ENCODE measurements at regions not wholly inside any gene's neighbourhood (a gene's known extent, or its start where the extent isn't known, plus 50 kb on each side); places are given as distances from the start of the nearest gene placed in this dataset.

- H3K27me3 ChIP-seq (ENCODE audit: control insufficient read depth in 1 of 2, insufficient read depth in 2 of 2, low read length in 2 of 2) = no peaks in the 10 kb centered on the region
- no peaks in the 10 kb centered on the region for H3K9me3 ChIP-seq (ENCODE audit: control insufficient read depth in 2 of 2, low read length in 2 of 2)
- no peak overlapping the region for H3K27ac ChIP-seq (ENCODE audit: low read length)
- H3K4me1 ChIP-seq (ENCODE audit: control insufficient read depth, insufficient read depth, low read length) = no peaks in the 10 kb centered on the region
- no peaks in the 10 kb centered on the region for H3K36me3 ChIP-seq (ENCODE audit: control insufficient read depth in 2 of 2, insufficient read depth in 2 of 2, low read length in 2 of 2)
- no peak overlapping the region for H3K9ac ChIP-seq (ENCODE audit: low read length in 2 of 2)
- no peak overlapping the region for H3K4me3 ChIP-seq (ENCODE audit: low read length in 2 of 2)
Measured at GRCh38 chr18:24593886-24594285, 133.4 kb downstream of the HRH4 start.

- H3K36me3 ChIP-seq (ENCODE audit: control insufficient read depth in 2 of 2, insufficient read depth in 2 of 2, low read length in 2 of 2) = no peaks in the 10 kb centered on the region
- no peaks in the 10 kb centered on the region for H3K9me3 ChIP-seq (ENCODE audit: control insufficient read depth in 2 of 2, low read length in 2 of 2)
- H3K4me1 ChIP-seq (ENCODE audit: control insufficient read depth, insufficient read depth, low read length) = no peaks in the 10 kb centered on the region
- H3K4me3 ChIP-seq (ENCODE audit: low read length in 2 of 2) = no peak overlapping the region
- no peak overlapping the region for H3K9ac ChIP-seq (ENCODE audit: low read length in 2 of 2)
- no peaks in the 10 kb centered on the region for H3K27me3 ChIP-seq (ENCODE audit: control insufficient read depth in 1 of 2, insufficient read depth in 2 of 2, low read length in 2 of 2)
- no peak overlapping the region for H3K27ac ChIP-seq (ENCODE audit: low read length)
Measured at GRCh38 chr18:24595561-24596031, 135.2 kb downstream of the HRH4 start.

- no peak overlapping the region for H3K9ac ChIP-seq (ENCODE audit: low read length in 2 of 2)
- H3K27ac ChIP-seq (ENCODE audit: low read length) = no peak overlapping the region
- H3K36me3 ChIP-seq (ENCODE audit: control insufficient read depth in 2 of 2, insufficient read depth in 2 of 2, low read length in 2 of 2) = no peaks in the 10 kb centered on the region
- no peaks in the 10 kb centered on the region for H3K9me3 ChIP-seq (ENCODE audit: control insufficient read depth in 2 of 2, low read length in 2 of 2)
- H3K4me1 ChIP-seq (ENCODE audit: control insufficient read depth, insufficient read depth, low read length) = no peaks in the 10 kb centered on the region
- peaks cover 0 to 3% of the 10 kb centered on the region in 2 donors for H3K27me3 ChIP-seq (ENCODE audit: control insufficient read depth in 1 of 2, insufficient read depth in 2 of 2, low read length in 2 of 2)
- no peak overlapping the region for H3K4me3 ChIP-seq (ENCODE audit: low read length in 2 of 2)
Measured at GRCh38 chr18:24600076-24600654, 139.7 kb downstream of the HRH4 start.

GRCh38 chr18:24601585-24601984 is 141.1 kb downstream of the HRH4 start:
- Histone ChIP-seq H3K4me1 (ENCODE audit: control insufficient read depth, insufficient read depth, low read length) (no peaks in the 10 kb centered on the region), H3K9me3 (ENCODE audit: control insufficient read depth in 2 of 2, low read length in 2 of 2) (no peaks in the 10 kb centered on the region), H3K9ac (ENCODE audit: low read length in 2 of 2) (no peak overlapping the region), H3K27ac (ENCODE audit: low read length) (no peak overlapping the region), H3K27me3 (ENCODE audit: control insufficient read depth in 1 of 2, insufficient read depth in 2 of 2, low read length in 2 of 2) (peaks cover 0 to 3% of the 10 kb centered on the region in 2 donors), H3K36me3 (ENCODE audit: control insufficient read depth in 2 of 2, insufficient read depth in 2 of 2, low read length in 2 of 2) (no peaks in the 10 kb centered on the region), H3K4me3 (ENCODE audit: low read length in 2 of 2) (no peak overlapping the region)

GRCh38 chr18:24602201-24602600 is 141.8 kb downstream of the HRH4 start:
- H3K4me3 ChIP-seq (ENCODE audit: low read length in 2 of 2) = no peak overlapping the region
- no peaks in the 10 kb centered on the region for H3K36me3 ChIP-seq (ENCODE audit: control insufficient read depth in 2 of 2, insufficient read depth in 2 of 2, low read length in 2 of 2)
- H3K4me1 ChIP-seq (ENCODE audit: control insufficient read depth, insufficient read depth, low read length) = no peaks in the 10 kb centered on the region
- peaks cover 0 to 3% of the 10 kb centered on the region in 2 donors for H3K27me3 ChIP-seq (ENCODE audit: control insufficient read depth in 1 of 2, insufficient read depth in 2 of 2, low read length in 2 of 2)
- H3K9me3 ChIP-seq (ENCODE audit: control insufficient read depth in 2 of 2, low read length in 2 of 2) = no peaks in the 10 kb centered on the region
- no peak overlapping the region for H3K9ac ChIP-seq (ENCODE audit: low read length in 2 of 2)
- no peak overlapping the region for H3K27ac ChIP-seq (ENCODE audit: low read length)

- Histone ChIP-seq H3K9me3 (ENCODE audit: control insufficient read depth in 2 of 2, low read length in 2 of 2) (no peaks in the 10 kb centered on the region), H3K4me3 (ENCODE audit: low read length in 2 of 2) (no peak overlapping the region), H3K36me3 (ENCODE audit: control insufficient read depth in 2 of 2, insufficient read depth in 2 of 2, low read length in 2 of 2) (no peaks in the 10 kb centered on the region), H3K27me3 (ENCODE audit: control insufficient read depth in 1 of 2, insufficient read depth in 2 of 2, low read length in 2 of 2) (peaks cover 0 to 3% of the 10 kb centered on the region in 2 donors), H3K9ac (ENCODE audit: low read length in 2 of 2) (no peak overlapping the region), H3K27ac (ENCODE audit: low read length) (no peak overlapping the region), H3K4me1 (ENCODE audit: control insufficient read depth, insufficient read depth, low read length) (no peaks in the 10 kb centered on the region)
Measured at GRCh38 chr18:24603151-24603550, 142.7 kb downstream of the HRH4 start.

- no peak overlapping the region for H3K4me3 ChIP-seq (ENCODE audit: low read length in 2 of 2)
- no peak overlapping the region for H3K27ac ChIP-seq (ENCODE audit: low read length)
- no peaks in the 10 kb centered on the region for H3K4me1 ChIP-seq (ENCODE audit: control insufficient read depth, insufficient read depth, low read length)
- H3K27me3 ChIP-seq (ENCODE audit: control insufficient read depth in 1 of 2, insufficient read depth in 2 of 2, low read length in 2 of 2) = peaks cover 0 to 3% of the 10 kb centered on the region in 2 donors
- H3K9me3 ChIP-seq (ENCODE audit: control insufficient read depth in 2 of 2, low read length in 2 of 2) = no peaks in the 10 kb centered on the region
- no peaks in the 10 kb centered on the region for H3K36me3 ChIP-seq (ENCODE audit: control insufficient read depth in 2 of 2, insufficient read depth in 2 of 2, low read length in 2 of 2)
- no peak overlapping the region for H3K9ac ChIP-seq (ENCODE audit: low read length in 2 of 2)
Measured at GRCh38 chr18:24605444-24605843, 145.0 kb downstream of the HRH4 start.

GRCh38 chr18:24609254-24609653 is 148.8 kb downstream of the HRH4 start:
- peaks cover 0 to 3% of the 10 kb centered on the region in 2 donors for H3K27me3 ChIP-seq (ENCODE audit: control insufficient read depth in 1 of 2, insufficient read depth in 2 of 2, low read length in 2 of 2)
- H3K9ac ChIP-seq (ENCODE audit: low read length in 2 of 2) = no peak overlapping the region
- no peaks in the 10 kb centered on the region for H3K36me3 ChIP-seq (ENCODE audit: control insufficient read depth in 2 of 2, insufficient read depth in 2 of 2, low read length in 2 of 2)
- no peaks in the 10 kb centered on the region for H3K4me1 ChIP-seq (ENCODE audit: control insufficient read depth, insufficient read depth, low read length)
- H3K4me3 ChIP-seq (ENCODE audit: low read length in 2 of 2) = no peak overlapping the region
- no peaks in the 10 kb centered on the region for H3K9me3 ChIP-seq (ENCODE audit: control insufficient read depth in 2 of 2, low read length in 2 of 2)
- no peak overlapping the region for H3K27ac ChIP-seq (ENCODE audit: low read length)

- H3K36me3 ChIP-seq (ENCODE audit: control insufficient read depth in 2 of 2, insufficient read depth in 2 of 2, low read length in 2 of 2) = no peaks in the 10 kb centered on the region
- no peaks in the 10 kb centered on the region for H3K9me3 ChIP-seq (ENCODE audit: control insufficient read depth in 2 of 2, low read length in 2 of 2)
- H3K27me3 ChIP-seq (ENCODE audit: control insufficient read depth in 1 of 2, insufficient read depth in 2 of 2, low read length in 2 of 2) = peaks cover 0 to 3% of the 10 kb centered on the region in 2 donors
- no peak overlapping the region for H3K27ac ChIP-seq (ENCODE audit: low read length)
- H3K4me3 ChIP-seq (ENCODE audit: low read length in 2 of 2) = no peak overlapping the region
- no peaks in the 10 kb centered on the region for H3K4me1 ChIP-seq (ENCODE audit: control insufficient read depth, insufficient read depth, low read length)
- no peak overlapping the region for H3K9ac ChIP-seq (ENCODE audit: low read length in 2 of 2)
Measured at GRCh38 chr18:24611075-24611474, 150.6 kb downstream of the HRH4 start.

- Histone ChIP-seq H3K27me3 (ENCODE audit: control insufficient read depth in 1 of 2, insufficient read depth in 2 of 2, low read length in 2 of 2) (peaks cover 0 to 3% of the 10 kb centered on the region in 2 donors), H3K4me1 (ENCODE audit: control insufficient read depth, insufficient read depth, low read length) (no peaks in the 10 kb centered on the region), H3K9ac (ENCODE audit: low read length in 2 of 2) (no peak overlapping the region), H3K36me3 (ENCODE audit: control insufficient read depth in 2 of 2, insufficient read depth in 2 of 2, low read length in 2 of 2) (no peaks in the 10 kb centered on the region), H3K9me3 (ENCODE audit: control insufficient read depth in 2 of 2, low read length in 2 of 2) (no peaks in the 10 kb centered on the region), H3K4me3 (ENCODE audit: low read length in 2 of 2) (no peak overlapping the region), H3K27ac (ENCODE audit: low read length) (no peak overlapping the region)
Measured at GRCh38 chr18:24613896-24614640, 153.6 kb downstream of the HRH4 start.

GRCh38 chr18:24616653-24617052 is 156.2 kb downstream of the HRH4 start:
- Histone ChIP-seq H3K4me1 (ENCODE audit: control insufficient read depth, insufficient read depth, low read length) (no peaks in the 10 kb centered on the region), H3K9ac (ENCODE audit: low read length in 2 of 2) (no peak overlapping the region), H3K36me3 (ENCODE audit: control insufficient read depth in 2 of 2, insufficient read depth in 2 of 2, low read length in 2 of 2) (no peaks in the 10 kb centered on the region), H3K27me3 (ENCODE audit: control insufficient read depth in 1 of 2, insufficient read depth in 2 of 2, low read length in 2 of 2) (peaks cover 0 to 3% of the 10 kb centered on the region in 2 donors), H3K27ac (ENCODE audit: low read length) (no peak overlapping the region), H3K4me3 (ENCODE audit: low read length in 2 of 2) (no peak overlapping the region), H3K9me3 (ENCODE audit: control insufficient read depth in 2 of 2, low read length in 2 of 2) (no peaks in the 10 kb centered on the region)
